IMR-90 (cell line): ENCODE measurements at regions not wholly inside any gene's neighbourhood (a gene's known extent, or its start where the extent isn't known, plus 50 kb on each side); places are given as distances from the start of the nearest gene placed in this dataset.
A peak's percentile ranks its signal among the peaks of the same experiment; 100 is the strongest.

Source experiments
- ATAC-seq: fragments of 200-7000 bp; cut with Tn5 transposase; 2 replicates; pipeline ENCODE4 v1.9.1; 2020; ENCODE audit warnings: low read depth, mild to moderate bottlenecking, moderate library complexity
- BruUV-seq: library from RNA; stranded (reverse); fragments of 400-500 nt; replicated peaks from 2 replicates; lab custom pipeline; 2021; lab: Mats Ljungman, UMichigan
- CTCF ChIA-PET: fragments of 300-600 bp; formaldehyde crosslinking; extraction: SDS; loops from one replicate; lab custom pipeline; 2021; ENCODE audit warnings: antibody characterized with exemption; lab: Yijun Ruan, JAX
- POLR2A ChIA-PET: fragments of 300-600 bp; sonication (Branson Sonifier 250); formaldehyde crosslinking; loops from one replicate; lab custom pipeline; 2022; ENCODE audit warnings: antibody characterized with exemption; ENCODE audit not compliant: unreplicated experiment; lab: Charles Lee
- DNase-seq: peaks from one replicate; pipeline ENCODE4 v3.0.0; 2013
- H2AFZ ChIP-seq: replicated peaks from 2 replicates; pipeline ENCODE3; 2013; ENCODE audit warnings: low read length, mild to moderate bottlenecking; ENCODE audit not compliant: poor library complexity
- H2AK5ac ChIP-seq: 2 replicates; pipeline ENCODE4 v1.6.1; 2013; ENCODE audit warnings: low read depth, low read length, inconsistent platforms
- H2AK9ac ChIP-seq: replicated peaks from 2 replicates; pipeline ENCODE3; 2013; ENCODE audit warnings: mild to moderate bottlenecking, low read depth, low read length, moderate library complexity; ENCODE audit not compliant: poor library complexity
- H2BK120ac ChIP-seq: 2 replicates; pipeline ENCODE4 v1.6.1; 2013; ENCODE audit warnings: low read depth, low read length, inconsistent platforms
- H2BK15ac ChIP-seq: 3 replicates; pipeline ENCODE4 v1.6.1; 2013; ENCODE audit warnings: low read depth, low read length, inconsistent platforms
- H2BK20ac ChIP-seq: 2 replicates; pipeline ENCODE4 v1.6.1; 2013; ENCODE audit warnings: low read depth, mild to moderate bottlenecking, inconsistent platforms, low read length, moderate library complexity
- H2BK5ac ChIP-seq: 2 replicates; pipeline ENCODE4 v1.6.1; 2013; ENCODE audit warnings: mild to moderate bottlenecking, low read depth, low read length, inconsistent platforms; ENCODE audit not compliant: poor library complexity, severe bottlenecking
- H3K14ac ChIP-seq: replicated peaks from 2 replicates; pipeline ENCODE4 v1.6.1; 2013; ENCODE audit warnings: low read depth, low read length, inconsistent platforms
- H3K18ac ChIP-seq: 2 replicates; pipeline ENCODE4 v1.6.1; 2013; ENCODE audit warnings: low read depth, low read length, control low read depth
- H3K23ac ChIP-seq: 2 replicates; pipeline ENCODE4 v1.6.1; 2013; ENCODE audit warnings: low read depth, low read length, inconsistent platforms
- H3K27ac ChIP-seq: 2 replicates; pipeline ENCODE4 v1.5.1; 2013; ENCODE audit warnings: mild to moderate bottlenecking, control low read depth, low read length; ENCODE audit not compliant: insufficient read depth
- H3K27me3 ChIP-seq: 2 replicates; pipeline ENCODE4 v1.6.1; 2013; ENCODE audit warnings: low read length; ENCODE audit not compliant: control insufficient read depth, insufficient read depth
- H3K36me3 ChIP-seq: 2 replicates; pipeline ENCODE4 v1.6.1; 2013; ENCODE audit warnings: low read length, mixed read lengths; ENCODE audit not compliant: control insufficient read depth, insufficient read depth
- H3K4ac ChIP-seq: 2 replicates; pipeline ENCODE4 v1.6.1; 2013; ENCODE audit warnings: low read depth, low read length, inconsistent platforms
- H3K4me1 ChIP-seq: 2 replicates; pipeline ENCODE4 v1.6.1; 2013; ENCODE audit warnings: low read length, mixed read lengths; ENCODE audit not compliant: control insufficient read depth, insufficient read depth
- H3K4me2 ChIP-seq: 2 replicates; pipeline ENCODE4 v1.6.1; 2013; ENCODE audit warnings: low read depth, mild to moderate bottlenecking, control low read depth, low read length, moderate library complexity
- H3K4me3 ChIP-seq: 2 replicates; pipeline ENCODE4 v1.5.1; 2013; ENCODE audit warnings: low read depth, mild to moderate bottlenecking, control low read depth, low read length, moderate library complexity; ENCODE audit not compliant: insufficient read depth
- H3K56ac ChIP-seq: 2 replicates; pipeline ENCODE4 v1.6.1; 2013; ENCODE audit warnings: low read length, inconsistent platforms; ENCODE audit not compliant: insufficient read depth; ENCODE audit errors: extremely low read depth
- H3K79me1 ChIP-seq, 2 experiments: 2 replicates each; pipeline ENCODE4 v1.6.1; 2013; ENCODE audit warnings: low read length in 2 of 2, inconsistent platforms in 1 of 2, low read depth in 1 of 2
- H3K9ac ChIP-seq: 2 replicates; pipeline ENCODE4 v1.6.1; 2013; ENCODE audit warnings: low read depth, low read length, control low read depth
- H3K9me1 ChIP-seq: 2 replicates; pipeline ENCODE4 v1.6.1; 2013; ENCODE audit warnings: low read length, inconsistent platforms; ENCODE audit not compliant: insufficient read depth
- H3K9me3 ChIP-seq: 2 replicates; pipeline ENCODE4 v1.6.1; 2013; ENCODE audit warnings: low read length; ENCODE audit not compliant: control insufficient read depth, insufficient read depth
- H4K20me1 ChIP-seq: 2 replicates; pipeline ENCODE4 v1.6.1; 2013; ENCODE audit warnings: low read length, inconsistent platforms; ENCODE audit not compliant: insufficient read depth
- H4K5ac ChIP-seq: 2 replicates; pipeline ENCODE4 v1.6.1; 2013; ENCODE audit warnings: mild to moderate bottlenecking, low read depth, low read length, control low read depth
- H4K8ac ChIP-seq, 2 experiments: 2 replicates each; pipeline ENCODE4 v1.6.1; 2013; ENCODE audit warnings: low read depth in 2 of 2, low read length in 2 of 2, control low read depth in 1 of 2, inconsistent platforms in 1 of 2
- H4K91ac ChIP-seq: 2 replicates; pipeline ENCODE4 v1.6.1; 2013; ENCODE audit warnings: low read depth, low read length, inconsistent platforms; ENCODE audit not compliant: insufficient read depth
- BHLHE40 ChIP-seq: fragments of 150-350 bp; IDR thresholded peaks from 2 replicates; pipeline ENCODE4 v1.6.1; 2016; ENCODE audit warnings: mild to moderate bottlenecking, low read depth, low read length
- CEBPB ChIP-seq: IDR thresholded peaks from 2 replicates; pipeline ENCODE4 v1.6.1; 2012; ENCODE audit warnings: low read depth, low read length, improper control_type of control experiment
- CHD1 ChIP-seq: IDR thresholded peaks from 2 replicates; pipeline ENCODE4 v1.6.1; 2012; ENCODE audit warnings: low read depth, low read length, improper control_type of control experiment
- CTCF ChIP-seq: conservative IDR thresholded peaks from 2 replicates; pipeline ENCODE4 v1.5.1; 2012; ENCODE audit warnings: mild to moderate bottlenecking, low read depth, low read length, improper control_type of control experiment
- ELK1 ChIP-seq: fragments of 150-350 bp; IDR thresholded peaks from 2 replicates; pipeline ENCODE4 v1.6.1; 2016; ENCODE audit warnings: low read depth, mild to moderate bottlenecking, low read length, moderate library complexity, borderline replicate concordance
- FOS ChIP-seq: fragments of 150-350 bp; IDR thresholded peaks from 2 replicates; pipeline ENCODE4 v1.6.1; 2016; ENCODE audit warnings: low read depth, low read length
- MAFK ChIP-seq: IDR thresholded peaks from 2 replicates; pipeline ENCODE4 v1.6.1; 2012; ENCODE audit warnings: low read depth, low read length, improper control_type of control experiment
- MAZ ChIP-seq: IDR thresholded peaks from 2 replicates; pipeline ENCODE4 v1.6.1; 2012; ENCODE audit warnings: low read depth, mild to moderate bottlenecking, low read length, improper control_type of control experiment, moderate library complexity, borderline replicate concordance
- MXI1 ChIP-seq: IDR thresholded peaks from 2 replicates; pipeline ENCODE4 v1.6.1; 2012; ENCODE audit warnings: low read depth, mild to moderate bottlenecking, low read length, moderate library complexity, borderline replicate concordance
- NFE2L2 ChIP-seq: fragments of 150-350 bp; IDR thresholded peaks from 2 replicates; pipeline ENCODE4 v1.6.1; 2016; ENCODE audit warnings: low read depth, mild to moderate bottlenecking, low read length
- POLR2A ChIP-seq: IDR thresholded peaks from 2 replicates; pipeline ENCODE4 v1.6.1; 2012; ENCODE audit warnings: mild to moderate bottlenecking, low read depth, low read length
- RAD21 ChIP-seq: IDR thresholded peaks from 2 replicates; pipeline ENCODE4 v1.6.1; 2012; ENCODE audit warnings: low read length, improper control_type of control experiment
- RCOR1 ChIP-seq: IDR thresholded peaks from 2 replicates; pipeline ENCODE4 v1.6.1; 2012; ENCODE audit warnings: mild to moderate bottlenecking, low read length, improper control_type of control experiment; ENCODE audit not compliant: insufficient replicate concordance
- RFX5 ChIP-seq: IDR thresholded peaks from 2 replicates; pipeline ENCODE4 v1.8.0; 2012; ENCODE audit warnings: low read depth, mild to moderate bottlenecking, low read length, moderate library complexity
- SMC3 ChIP-seq: fragments of 150-350 bp; IDR thresholded peaks from 2 replicates; pipeline ENCODE4 v1.6.1; 2016; ENCODE audit warnings: low read depth, mild to moderate bottlenecking, antibody characterized with exemption, low read length, moderate library complexity
- USF2 ChIP-seq: fragments of 150-350 bp; IDR thresholded peaks from 2 replicates; pipeline ENCODE4 v1.6.1; 2017; ENCODE audit warnings: mild to moderate bottlenecking, antibody characterized with exemption, low read length, low read depth
- WGBS, 2 experiments: methylation state at CpG; one replicate each; pipeline versions ENCODE4 v1.1.5 to v1.1.7; 2013; ENCODE audit warnings: missing lambda C conversion rate in 2 of 2; ENCODE audit not compliant: insufficient read length in 1 of 2; ENCODE audit errors: extremely low coverage in 2 of 2; 5-methylcytosine and 5-hydroxymethylcytosine counted together
- dilution Hi-C: fragments of 300-500 bp; cut with HindIII; formaldehyde crosslinking; loops from one replicate; pipeline ENCODE4 v1.14.3; 2018; ENCODE audit warnings: low sequenced_read_pairs; ENCODE audit not compliant: unreplicated experiment
- in situ Hi-C: fragments of 300-500 bp; cut with MboI; formaldehyde crosslinking; loops from 3 replicates; pipeline ENCODE4 v1.14.3; 2019; ENCODE audit warnings: low sequenced_read_pairs, inconsistent platforms, mixed read lengths
- intact Hi-C: fragments of 100-400 bp; cut with micrococcal nuclease; formaldehyde crosslinking; loops from 2 replicates; pipeline ENCODE4 v1.10.0; 2022

- ChIA-PET CTCF (interaction anchor here (0.6 kb wide), 1 partner anchor 327 kb away, joined by 3 read pairs; no protein-coding TSS in a partner anchor), POLR2A (no interaction called here)
- no peaks in the 10 kb centered on the region for H3K36me3 ChIP-seq
- peak; percentile 43 for DNase-seq
- no peak overlapping the region for H4K5ac ChIP-seq
- no peaks in the 10 kb centered on the region for H3K27me3 ChIP-seq
- H3K9ac ChIP-seq, result no peak overlapping the region
- ATAC-seq, result no peak
- H4K20me1 ChIP-seq, result no peaks in the 10 kb centered on the region
- H2AFZ ChIP-seq, result no peak overlapping the region
- no peaks in the 10 kb centered on the region for H3K4me1 ChIP-seq
- no TSS peak for BruUV-seq
- no peak overlapping the region for H3K4ac ChIP-seq
- dilution Hi-C loops (no loop called here), intact Hi-C loops (no loop called here), in situ Hi-C loops (no loop called here)
- H3K9me3 ChIP-seq, result no peaks in the 10 kb centered on the region
- H2AK9ac ChIP-seq, result no peak overlapping the region
- H2BK5ac ChIP-seq, result no peak overlapping the region
- no peak overlapping the region for H3K4me2 ChIP-seq
- H3K79me1 ChIP-seq, result no peaks in the 10 kb centered on the region
- no peak overlapping the region for H3K4me3 ChIP-seq
- no peaks in the 10 kb centered on the region for H3K9me1 ChIP-seq
- no peak overlapping the region for H2BK120ac ChIP-seq
- TF ChIP-seq SMC3 (no peak), POLR2A (no peak), RFX5 (no peak), USF2 (no peak), FOS (no peak), MAFK (no peak), NFE2L2 (no peak), RCOR1 (no peak), CTCF (no peak), CEBPB (no peak), MXI1 (no peak), RAD21 (no peak), CHD1 (no peak), MAZ (no peak), ELK1 (no peak), BHLHE40 (no peak)
- H2AK5ac ChIP-seq, result no peak overlapping the region
- no peak overlapping the region for H4K8ac ChIP-seq
- no peak overlapping the region for H3K14ac ChIP-seq
- no peak overlapping the region for H4K91ac ChIP-seq
- H2BK20ac ChIP-seq, result no peak overlapping the region
- no peak overlapping the region for H2BK15ac ChIP-seq
- no peak overlapping the region for H3K18ac ChIP-seq
- H3K23ac ChIP-seq, result no peak overlapping the region
- no peak overlapping the region for H3K56ac ChIP-seq
- WGBS, 2 experiments, result no CpG with 5 or more reads among the region's 2 CpGs
- H3K27ac ChIP-seq, result no peak overlapping the region
Measured at GRCh38 chr12:86772696-86773095, 516.5 kb upstream of the MGAT4C start.
